ENCODE measurements at regions not wholly inside any gene's neighbourhood (a gene's known extent, or its start where the extent isn't known, plus 50 kb on each side); places are given as distances from the start of the nearest gene placed in this dataset.
"Not testable (repeated sequence)": the region's sequence is repeated elsewhere in the genome, so short reads cannot be mapped to it uniquely, and the experiment has no call there.

DNA sequence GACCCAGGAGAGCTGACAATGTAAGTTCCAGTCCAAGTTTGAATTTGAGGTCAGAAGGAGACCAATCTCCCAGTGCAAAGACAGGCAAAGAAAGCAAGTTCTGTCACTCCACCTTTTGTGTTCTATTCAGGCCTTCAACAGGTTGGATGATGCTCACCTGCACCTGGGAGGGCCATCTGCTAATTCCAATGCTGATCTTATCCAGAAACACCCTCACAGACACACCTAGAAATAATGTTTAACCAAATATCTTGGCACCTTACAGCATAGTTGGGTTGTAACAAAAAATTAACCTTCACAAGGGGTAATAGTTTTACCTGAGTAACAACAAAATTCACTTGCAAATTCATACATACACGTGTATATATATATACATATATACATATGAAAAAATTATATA is 190.8 kb downstream of the DIRAS2 start:
- DNase-seq (ENCODE audit: extremely low read depth, low read depth, low spot score): no peak

DNA sequence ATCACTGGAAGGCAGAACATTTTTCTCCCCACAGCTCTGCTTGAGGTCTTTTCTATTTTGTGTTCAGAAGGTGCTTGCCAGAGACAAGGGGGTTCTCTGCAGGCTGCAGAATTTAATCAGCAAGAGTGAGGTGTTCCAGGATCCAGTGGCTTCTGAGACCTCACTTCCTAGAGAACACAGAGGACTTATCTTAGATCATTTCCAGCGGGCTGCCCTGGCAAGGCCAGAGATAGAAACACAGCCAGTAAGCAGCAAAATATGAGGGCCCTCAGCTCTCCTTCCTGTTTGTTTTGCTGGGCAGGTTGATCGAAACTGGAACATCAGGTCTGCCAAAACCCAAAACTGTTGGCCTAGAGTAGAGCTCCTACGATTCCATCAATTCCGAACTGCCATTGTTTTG is 187.3 kb downstream of the DIRAS2 start:
- no peak for DNase-seq (ENCODE audit: extremely low read depth, low read depth, low spot score)

DNA sequence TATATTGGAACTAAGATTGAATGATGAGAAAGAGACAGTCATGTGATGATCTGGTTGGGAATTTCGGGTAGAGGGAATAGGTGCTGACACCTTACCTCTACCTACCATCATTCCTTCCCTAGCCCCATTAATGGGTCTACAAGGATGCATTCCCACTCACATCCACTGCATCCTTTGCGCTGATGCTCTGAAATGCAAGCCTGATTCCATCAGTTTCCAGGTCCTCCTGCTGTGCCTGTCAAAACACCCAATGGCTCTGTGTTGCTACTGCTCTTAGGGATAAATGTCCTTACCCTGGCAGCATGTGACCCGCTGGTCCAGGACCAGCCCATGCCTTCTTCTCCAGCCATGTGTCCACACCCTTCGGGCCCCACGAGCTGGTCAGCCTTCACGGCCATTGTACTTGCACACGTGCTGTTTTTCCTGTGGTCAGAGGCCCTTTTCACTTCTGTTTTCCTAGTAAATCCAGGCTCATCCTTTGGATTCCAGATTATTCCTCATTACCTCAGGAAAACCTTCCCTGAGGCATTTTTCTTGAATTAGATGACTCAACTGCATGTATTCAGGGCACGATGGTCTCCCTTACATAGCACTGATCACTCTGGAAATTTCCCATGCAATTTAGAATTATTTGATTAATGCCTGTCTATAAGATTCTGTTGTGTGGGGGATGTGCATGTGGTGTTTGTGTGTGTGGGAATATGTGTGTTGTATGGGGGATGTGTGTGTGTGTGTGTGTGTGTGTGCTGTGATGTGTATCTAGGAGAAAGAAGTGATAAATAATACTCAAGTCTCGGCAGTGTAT is 185.0 kb downstream of the DIRAS2 start:
- DNase-seq (ENCODE audit: extremely low read depth, low read depth, low spot score): no peak

DNA sequence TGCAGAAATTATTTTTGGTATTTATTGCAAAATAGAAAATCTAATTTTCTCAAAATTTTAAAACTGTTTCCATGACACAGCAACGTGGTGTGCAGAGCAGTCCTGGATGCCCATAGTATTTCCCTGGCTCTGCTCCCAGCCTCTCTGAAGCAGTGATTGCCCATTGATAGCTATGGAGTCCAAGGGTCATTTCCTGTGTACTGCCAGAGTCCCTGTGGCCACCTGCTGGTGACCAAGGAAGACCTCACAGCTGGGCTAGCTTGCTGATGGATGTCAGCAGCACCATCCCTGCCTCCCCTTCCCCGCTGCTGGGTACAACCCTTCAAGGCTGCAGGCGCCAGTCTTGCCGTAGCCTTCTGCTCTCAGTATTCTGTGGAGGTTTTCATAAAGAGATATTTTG is 184.1 kb downstream of the DIRAS2 start:
- no peak for DNase-seq (ENCODE audit: extremely low read depth, low read depth, low spot score)

DNA sequence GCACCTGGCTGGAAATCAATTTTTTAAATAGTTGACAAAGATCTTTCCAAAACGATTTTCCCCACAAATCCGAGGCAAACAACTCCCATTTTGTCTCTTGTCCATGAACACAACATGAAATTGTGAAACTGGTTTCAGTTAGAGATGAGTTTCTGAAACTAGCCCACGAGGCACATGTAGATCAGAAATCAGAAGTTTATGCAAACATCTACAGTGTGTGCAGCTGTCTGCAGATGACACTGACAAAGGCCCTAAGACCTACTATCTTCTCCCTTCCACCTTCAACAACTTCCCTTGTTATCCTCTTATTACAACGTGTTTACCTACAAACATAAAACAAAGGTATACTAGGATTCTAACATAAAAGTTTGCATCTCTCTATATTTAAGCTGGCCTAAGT is 183.3 kb downstream of the DIRAS2 start:
- no peak for DNase-seq (ENCODE audit: extremely low read depth, low read depth, low spot score)

DNA sequence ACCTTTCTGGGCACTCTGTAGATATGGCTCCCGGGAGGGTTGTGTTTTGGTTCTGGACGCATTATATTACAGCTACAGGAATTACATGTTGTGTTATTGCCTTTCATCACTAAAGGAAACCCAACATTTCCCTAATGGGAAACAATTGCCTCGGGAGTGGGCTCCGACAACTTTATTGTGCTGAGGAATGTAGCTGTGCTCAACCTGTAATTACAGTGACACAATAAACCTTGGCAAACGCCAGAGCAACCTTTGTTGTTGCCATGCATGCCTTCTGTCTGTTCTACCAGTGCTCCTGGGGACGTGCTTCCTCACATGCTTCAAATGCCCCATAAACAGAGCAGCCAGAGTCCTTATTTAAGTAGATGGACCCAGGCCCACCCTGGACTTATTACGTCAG is 182.4 kb downstream of the DIRAS2 start:
- DNase-seq (ENCODE audit: extremely low read depth, low read depth, low spot score): no peak

DNA sequence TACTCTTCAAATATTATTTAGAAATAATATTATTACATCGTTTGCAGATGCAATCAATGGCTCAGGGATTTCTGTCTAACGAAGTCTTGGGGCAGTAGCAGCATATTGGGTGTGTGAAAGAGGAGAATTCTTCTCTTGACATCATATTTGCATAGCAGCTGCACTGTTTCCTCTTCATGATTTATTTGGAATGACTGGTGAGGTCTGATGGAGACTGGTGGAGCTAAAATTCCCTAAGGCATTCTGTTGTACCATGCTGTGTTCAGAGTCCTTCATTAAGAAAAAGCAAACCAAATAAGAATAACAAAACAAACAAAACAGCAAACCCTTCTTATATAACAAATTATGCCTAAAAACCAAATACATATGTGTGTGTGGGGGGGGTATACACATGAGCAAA is 177.6 kb downstream of the DIRAS2 start:
- DNase-seq (ENCODE audit: extremely low read depth, low read depth, low spot score): no peak

DNA sequence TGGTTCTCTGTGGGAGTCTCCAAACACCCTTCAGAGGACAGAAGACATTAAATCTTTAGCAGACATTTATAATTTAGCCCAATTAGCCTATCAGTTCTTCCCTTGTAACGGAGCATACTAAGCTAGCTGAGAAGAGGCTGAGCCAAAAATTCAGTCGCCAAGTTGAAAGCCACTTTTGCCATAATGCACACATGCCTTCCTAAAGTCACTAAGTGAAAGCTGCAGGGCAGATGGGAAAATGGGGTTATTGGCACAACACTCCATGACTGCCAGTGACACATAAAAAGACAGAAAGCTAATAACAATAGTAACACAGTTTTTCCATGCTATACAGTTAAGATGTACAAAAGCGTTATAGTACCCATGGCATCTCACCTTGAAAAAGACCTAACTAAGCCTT is 176.2 kb downstream of the DIRAS2 start:
- no peak for DNase-seq (ENCODE audit: extremely low read depth, low read depth, low spot score)

DNA sequence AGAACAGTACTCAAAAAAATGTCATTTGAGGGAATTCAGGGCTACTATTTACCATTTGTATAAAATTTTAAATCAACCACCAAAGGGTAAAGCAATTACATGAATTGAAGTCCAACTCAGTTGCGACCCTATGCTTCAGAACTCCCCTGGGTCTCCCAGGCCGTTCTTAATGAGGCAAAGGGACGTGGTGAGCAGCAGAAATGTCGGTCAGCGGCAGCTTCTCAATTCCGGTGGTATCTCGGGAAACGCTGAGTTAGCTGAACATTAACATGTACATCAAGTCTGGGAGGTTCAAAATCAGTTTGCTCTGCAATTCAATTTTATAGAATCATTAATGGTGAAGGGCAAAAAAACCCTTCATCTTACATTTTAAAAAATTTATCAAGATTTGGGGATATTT is 173.2 kb downstream of the DIRAS2 start:
- no peak for DNase-seq (ENCODE audit: extremely low read depth, low read depth, low spot score)

DNA sequence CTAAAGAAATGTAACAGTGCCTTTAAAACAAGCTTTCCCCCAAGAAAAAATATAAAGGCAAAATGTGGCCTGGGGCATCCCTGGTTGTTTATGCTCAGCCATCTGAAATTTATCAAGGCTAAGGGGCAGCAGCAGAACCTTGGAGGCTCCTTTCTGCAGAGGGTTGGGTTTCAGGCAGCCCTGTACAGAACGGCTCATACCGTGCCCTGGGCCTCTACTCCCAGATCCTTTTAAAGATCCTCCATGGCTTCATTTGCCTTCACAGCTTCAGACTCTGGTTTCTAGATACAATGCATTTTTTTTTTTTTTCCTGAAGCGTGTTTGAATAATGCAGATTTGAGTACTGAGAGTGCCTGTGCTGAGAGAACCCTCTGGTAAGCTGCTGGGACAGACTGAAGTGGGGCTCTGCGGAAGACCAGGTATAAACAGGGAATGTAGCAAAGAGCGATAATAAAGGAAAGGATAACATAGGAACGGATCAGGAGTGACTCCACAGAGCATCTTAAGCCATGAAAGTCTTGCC is 172.7 kb downstream of the DIRAS2 start:
- DNase-seq (ENCODE audit: extremely low read depth, low read depth, low spot score): no peak

DNA sequence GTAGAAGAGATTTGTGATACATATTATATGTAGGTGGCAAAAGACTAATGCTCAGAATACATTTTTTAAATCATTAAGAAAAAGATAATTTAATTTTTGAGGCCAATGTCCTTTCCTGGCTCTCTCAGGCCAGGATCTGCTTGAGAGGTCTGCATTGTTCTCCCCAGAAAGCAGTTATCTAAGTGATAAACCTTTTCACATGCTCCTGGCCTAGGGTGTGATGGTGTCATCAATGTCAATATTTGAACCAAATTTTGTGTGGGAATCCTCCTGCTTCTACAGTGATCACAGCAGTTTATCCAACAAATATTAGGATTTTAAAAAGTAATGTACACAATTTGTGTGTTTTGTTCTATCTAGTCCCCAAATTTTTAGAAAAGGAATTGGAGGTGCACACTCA is 166.6 kb downstream of the DIRAS2 start:
- no peak for DNase-seq (ENCODE audit: extremely low read depth, low read depth, low spot score)

DNA sequence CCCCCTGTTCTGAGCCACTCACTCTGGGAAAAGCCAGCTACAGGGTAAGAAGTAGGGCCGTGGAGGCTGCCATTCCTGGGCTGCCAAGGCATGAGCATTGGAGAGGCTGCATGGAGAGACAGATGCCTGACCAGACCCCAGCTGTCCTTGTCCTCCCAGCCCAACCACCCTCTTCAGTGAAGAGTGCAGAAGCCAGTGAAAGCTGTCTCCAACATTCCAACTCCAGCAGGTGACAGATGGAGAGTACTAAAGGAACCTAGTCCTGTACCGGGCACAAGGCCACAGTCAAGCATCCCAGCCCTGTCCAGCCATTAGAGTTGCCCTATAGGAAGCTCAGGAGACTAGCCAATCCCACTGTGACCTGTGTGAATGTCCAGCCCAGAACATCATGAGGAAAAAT is 165.1 kb downstream of the DIRAS2 start:
- no peak for DNase-seq (ENCODE audit: extremely low read depth, low read depth, low spot score)

DNA sequence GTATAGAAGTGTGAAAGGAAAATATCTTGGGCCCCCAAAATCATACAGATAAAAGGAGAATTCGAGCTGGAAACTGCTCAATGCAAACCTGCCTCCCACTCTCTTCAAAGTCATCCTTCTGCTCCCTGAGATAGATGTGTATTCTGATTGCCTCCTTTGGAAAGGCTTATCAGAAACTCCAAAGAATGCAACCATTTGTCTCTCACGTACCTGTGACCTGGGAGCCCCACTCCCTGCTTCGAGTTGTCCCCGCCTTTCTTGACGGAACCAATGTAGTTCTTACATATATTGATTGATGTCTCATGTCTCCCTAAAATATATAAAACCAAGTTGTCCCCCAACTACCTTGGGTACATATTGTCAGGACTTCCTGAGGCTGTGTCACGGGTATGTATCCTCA is 163.8 kb downstream of the DIRAS2 start:
- DNase-seq (ENCODE audit: extremely low read depth, low read depth, low spot score): no peak

DNA sequence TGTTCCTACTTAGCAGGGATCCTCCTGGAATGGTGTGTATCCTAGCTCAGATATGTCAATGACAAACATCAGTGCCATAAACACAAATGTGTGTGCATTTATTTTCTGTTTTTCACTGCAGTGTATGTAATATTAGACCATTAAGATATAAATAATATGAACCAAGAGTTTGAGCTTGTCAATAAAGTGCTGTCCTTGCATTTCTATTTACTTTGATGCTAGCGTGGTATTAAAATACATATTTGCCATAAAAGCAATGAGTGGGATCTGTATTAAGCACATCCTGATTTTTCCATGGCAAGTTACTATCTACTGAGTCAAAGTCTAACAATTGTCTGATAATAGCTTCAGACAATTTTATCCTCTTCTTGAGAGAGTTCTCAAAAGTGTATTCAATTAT is 157.6 kb downstream of the DIRAS2 start:
- no peak for DNase-seq (ENCODE audit: extremely low read depth, low read depth, low spot score)

DNA sequence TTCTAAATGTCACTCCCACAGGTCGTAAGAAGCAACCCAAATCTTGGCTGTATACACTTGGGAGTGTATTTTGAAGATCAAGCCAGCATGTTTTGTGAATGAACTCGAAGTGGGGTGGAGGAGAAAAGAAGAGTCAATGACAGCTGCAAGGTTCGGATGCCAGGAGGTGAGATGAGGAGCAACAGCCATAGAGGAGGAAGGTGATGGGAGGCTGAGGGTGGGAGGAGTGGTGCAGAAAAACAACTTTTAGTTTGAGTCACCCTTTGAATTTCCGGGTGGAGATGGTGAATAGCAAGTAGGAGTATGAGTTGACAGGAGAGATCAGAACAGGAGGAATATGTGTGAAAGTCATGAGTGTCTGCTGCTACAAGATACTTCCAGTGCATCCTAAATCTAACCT is 153.6 kb downstream of the DIRAS2 start:
- no peak for DNase-seq (ENCODE audit: extremely low read depth, low read depth, low spot score)

DNA sequence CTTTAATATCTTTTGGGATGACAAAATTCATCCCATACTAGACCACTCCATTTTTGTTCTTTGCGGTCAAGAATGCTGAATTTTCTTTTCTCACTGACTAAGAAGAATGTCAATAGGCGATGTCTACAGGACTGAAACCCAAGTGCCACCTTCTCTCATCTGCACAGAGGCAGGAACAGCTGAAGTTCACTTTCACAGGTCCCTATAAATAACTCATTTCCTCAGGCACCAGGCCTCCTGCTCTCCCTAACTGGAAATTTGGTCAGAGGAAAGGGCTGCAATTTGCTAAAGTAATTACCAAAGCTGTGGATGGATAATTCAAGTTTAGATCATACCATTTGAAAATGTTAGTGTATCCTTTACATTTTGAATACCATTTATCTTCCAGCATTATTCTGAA is 142.9 kb downstream of the DIRAS2 start:
- no peak for DNase-seq (ENCODE audit: extremely low read depth, low read depth, low spot score)

DNA sequence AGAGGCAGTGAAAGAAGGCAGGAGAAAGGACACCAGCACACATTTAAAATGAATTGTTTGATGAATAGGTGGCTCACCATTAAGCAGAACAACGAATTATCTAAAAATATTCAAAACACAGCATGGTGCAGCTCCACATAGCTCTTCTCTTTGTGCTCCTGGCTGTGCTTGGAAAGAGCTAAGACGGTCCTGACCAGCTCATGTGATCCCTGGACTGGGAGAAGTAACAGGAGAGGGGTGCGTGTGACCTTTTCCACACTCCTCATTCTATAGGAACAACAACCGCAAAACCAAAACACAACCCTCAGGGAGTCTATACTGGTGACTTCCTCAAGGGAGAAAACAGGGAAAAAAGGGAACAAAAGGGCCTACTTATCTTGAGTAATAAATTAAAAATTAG is 140.5 kb downstream of the DIRAS2 start:
- no peak for DNase-seq (ENCODE audit: extremely low read depth, low read depth, low spot score)

DNA sequence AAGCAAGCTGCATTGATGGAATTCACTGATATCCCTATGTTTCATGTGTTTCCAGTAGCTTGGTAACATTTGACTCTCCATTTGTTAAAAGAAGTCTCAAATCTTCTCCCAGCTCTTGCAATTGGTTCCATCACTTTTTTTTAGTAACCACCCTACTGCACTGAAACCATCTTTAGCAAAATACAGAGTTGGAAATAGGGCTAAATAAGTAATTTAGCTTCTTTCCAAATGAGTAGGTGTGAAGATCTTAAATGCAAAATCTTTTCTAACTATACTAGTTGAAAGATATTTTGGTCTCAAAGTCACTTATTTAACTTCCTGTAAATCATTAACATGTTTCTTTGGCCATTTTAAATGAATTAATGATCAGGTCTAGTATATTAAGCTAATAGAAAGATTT is 138.1 kb downstream of the DIRAS2 start:
- DNase-seq (ENCODE audit: extremely low read depth, low read depth, low spot score): no peak

DNA sequence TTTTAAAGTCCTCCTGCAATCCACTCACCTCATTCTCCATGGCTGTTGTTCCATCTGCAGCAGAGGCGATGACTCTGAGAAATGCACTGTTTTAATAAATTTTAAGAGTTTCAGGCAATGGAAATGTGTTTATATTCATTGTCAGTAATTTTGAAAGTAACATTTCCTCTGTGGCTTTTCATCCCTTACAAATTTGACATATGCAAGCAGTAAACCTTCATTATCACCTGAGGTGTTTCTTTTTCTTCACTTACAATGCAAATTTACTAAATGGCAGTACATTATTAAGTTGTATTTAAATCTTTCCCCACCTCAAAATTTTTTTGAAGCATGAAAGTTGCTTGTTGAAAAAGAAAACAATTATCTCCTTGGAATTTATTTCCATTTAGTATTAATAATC is 136.9 kb downstream of the DIRAS2 start:
- DNase-seq (ENCODE audit: extremely low read depth, low read depth, low spot score): no peak

DNA sequence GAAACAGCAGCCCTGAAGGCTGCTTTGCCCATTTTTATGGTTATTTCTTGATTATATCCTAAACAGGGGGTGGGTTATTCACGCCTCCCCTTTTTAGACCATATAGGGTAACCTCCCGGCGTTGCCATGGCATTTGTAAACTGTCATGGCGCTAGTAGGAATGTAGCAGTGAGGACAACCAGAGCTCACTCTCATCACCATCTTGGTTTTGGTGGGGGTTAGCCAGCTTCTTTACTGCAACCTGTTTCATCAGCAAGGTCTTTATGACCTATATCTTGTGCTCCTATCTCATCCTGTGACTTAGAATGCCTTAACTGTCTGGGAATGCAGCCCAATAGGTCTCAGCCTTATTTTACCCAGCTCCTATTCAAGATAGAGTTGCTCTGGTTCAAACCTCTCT is 136.2 kb downstream of the DIRAS2 start:
- not testable (repeated sequence) for DNase-seq (ENCODE audit: extremely low read depth, low read depth, low spot score)

DNA sequence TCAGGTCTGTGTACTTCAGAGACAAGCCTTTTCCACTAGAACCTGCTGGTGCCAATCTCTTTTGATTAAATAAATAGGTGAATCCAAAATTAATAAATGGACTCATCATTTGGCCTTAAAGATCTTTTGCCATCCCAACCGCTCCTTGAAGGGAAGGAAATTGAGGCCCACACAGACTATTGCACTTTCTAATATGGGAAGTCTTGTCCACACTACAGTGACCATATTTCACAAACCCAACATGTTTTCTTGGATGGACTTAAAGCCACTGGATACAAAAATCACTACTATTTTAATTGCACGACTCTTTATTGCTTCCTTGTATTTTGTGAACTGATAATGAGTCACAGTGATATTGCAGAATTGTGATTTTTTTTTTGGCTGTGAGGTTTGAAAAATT is 135.0 kb downstream of the DIRAS2 start:
- no peak for DNase-seq (ENCODE audit: extremely low read depth, low read depth, low spot score)

DNA sequence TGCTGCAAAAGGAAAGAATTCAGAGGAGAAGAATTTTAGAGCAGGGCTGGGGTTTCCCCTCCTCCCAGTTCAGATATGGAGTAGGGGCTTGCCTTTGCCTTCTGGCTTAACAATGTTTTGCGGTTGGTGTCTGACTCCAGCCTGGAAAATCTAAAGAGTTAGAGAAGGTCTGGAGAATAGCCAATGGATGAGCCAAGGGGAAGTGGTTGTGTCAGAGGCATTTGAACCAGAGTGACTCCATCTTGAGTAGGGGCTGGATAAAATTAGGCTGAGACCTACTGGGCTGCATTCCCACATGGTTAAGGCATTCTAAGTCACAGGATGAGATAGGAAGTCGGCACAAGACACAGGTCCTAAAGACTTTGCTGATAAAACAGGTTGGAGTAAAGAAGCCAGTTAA is 133.7 kb downstream of the DIRAS2 start:
- no peak for DNase-seq (ENCODE audit: extremely low read depth, low read depth, low spot score)

DNA sequence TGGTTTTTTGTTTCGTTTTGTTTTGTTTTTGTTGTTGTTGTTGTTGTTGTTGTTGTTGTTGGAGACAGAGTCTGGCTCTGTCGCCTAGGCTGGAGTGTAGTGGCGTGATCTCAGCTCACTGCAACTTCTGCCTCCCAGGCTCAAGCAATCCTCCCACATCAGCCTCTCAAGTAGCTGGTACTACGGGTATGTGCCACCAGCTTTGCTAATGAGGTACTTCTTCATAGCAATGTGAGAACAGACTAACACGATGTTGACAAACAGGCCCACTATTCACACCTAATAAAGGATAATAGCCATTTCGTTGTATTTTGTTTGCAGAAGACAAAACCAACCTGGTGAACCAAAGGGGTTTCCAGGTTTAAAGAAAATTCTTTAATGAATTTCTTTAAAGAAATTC is 130.9 kb downstream of the DIRAS2 start:
- DNase-seq (ENCODE audit: extremely low read depth, low read depth, low spot score): no peak

Data from glomerular endothelial cell (primary cell).